A673 (cell line): ENCODE measurements at regions not wholly inside any gene's neighbourhood (a gene's known extent, or its start where the extent isn't known, plus 50 kb on each side); places are given as distances from the start of the nearest gene placed in this dataset.

Source experiments
- BruUV-seq: library from RNA; stranded (reverse); fragments of 400-500 nt; replicated peaks from 2 replicates; lab custom pipeline; 2021; lab: Mats Ljungman, UMichigan
- CTCF ChIA-PET: fragments of 300-600 bp; sonication (Branson Sonifier 250); formaldehyde crosslinking; loops from one replicate; lab custom pipeline; 2022; ENCODE audit warnings: antibody characterized with exemption; lab: Charles Lee
- POLR2A ChIA-PET: fragments of 300-600 bp; sonication (Branson Sonifier 250); formaldehyde crosslinking; loops from one replicate; lab custom pipeline; 2022; ENCODE audit warnings: antibody characterized with exemption; ENCODE audit not compliant: low non-redundant PET; lab: Charles Lee
- DNase-seq: peaks from one replicate; pipeline ENCODE4 v3.0.0-alpha.2; 2015; ENCODE audit warnings: low spot score
- H3K27ac ChIP-seq: fragments of 200-600 bp; sonication (generic); 2 replicates; pipeline ENCODE4 v1.5.1; 2016; ENCODE audit warnings: mixed run types, low read depth, mild to moderate bottlenecking, mixed read lengths, antibody characterized with exemption, low read length; ENCODE audit not compliant: poor library complexity, severe bottlenecking
- H3K27me3 ChIP-seq: fragments of 200-600 bp; sonication (generic); replicated peaks from 2 replicates; pipeline ENCODE4 v1.6.1; 2017; ENCODE audit warnings: mixed run types, low read depth, mild to moderate bottlenecking, mixed read lengths, antibody characterized with exemption, low read length; ENCODE audit not compliant: insufficient read depth, poor library complexity
- H3K36me3 ChIP-seq: fragments of 200-600 bp; sonication (generic); 2 replicates; pipeline ENCODE4 v1.6.1; 2016; ENCODE audit warnings: mixed run types, mild to moderate bottlenecking, mixed read lengths, antibody characterized with exemption, low read length; ENCODE audit not compliant: insufficient read depth, poor library complexity, severe bottlenecking
- H3K4me1 ChIP-seq: fragments of 200-600 bp; sonication (generic); 2 replicates; pipeline ENCODE4 v1.6.1; 2017; ENCODE audit warnings: mixed run types, mild to moderate bottlenecking, mixed read lengths, antibody characterized with exemption, low read length; ENCODE audit not compliant: insufficient read depth, poor library complexity, severe bottlenecking
- H3K4me3 ChIP-seq: fragments of 200-600 bp; sonication (generic); 2 replicates; pipeline ENCODE4 v1.5.1; 2016; ENCODE audit warnings: low read depth, mixed run types, mild to moderate bottlenecking, mixed read lengths, low read length; ENCODE audit not compliant: poor library complexity, severe bottlenecking
- H3K9me3 ChIP-seq: fragments of 200-600 bp; sonication (generic); 2 replicates; pipeline ENCODE4 v1.6.1; 2016; ENCODE audit warnings: mixed run types, low read depth, mild to moderate bottlenecking, mixed read lengths, antibody characterized with exemption, low read length; ENCODE audit not compliant: poor library complexity, severe bottlenecking
- EZH2 ChIP-seq: fragments of 200-600 bp; sonication (generic); IDR thresholded peaks from 2 replicates; pipeline ENCODE4 v1.6.1; 2017; ENCODE audit warnings: borderline replicate concordance, low read depth, mild to moderate bottlenecking, mixed read lengths, antibody characterized with exemption, low read length; ENCODE audit not compliant: poor library complexity, severe bottlenecking
- intact Hi-C: fragments of 100-400 bp; cut with micrococcal nuclease; formaldehyde crosslinking; loops from one replicate; pipeline ENCODE4 v1.10.0; 2022; ENCODE audit not compliant: unreplicated experiment
- TF ChIP-seq, protein P1 (sequence below): fragments of 300-800, 200-600 bp; sonication (generic); conservative IDR thresholded peaks from 2 replicates; pipeline ENCODE4 v1.5.1; 2017; ENCODE audit warnings: low read depth, mild to moderate bottlenecking, antibody characterized with exemption, low read length, moderate library complexity, mixed read lengths

- peaks cover 59% of the 10 kb centered on the region for H3K9me3 ChIP-seq
Observed at GRCh38 chr15:27690290-27690689, 408.8 kb downstream of the OCA2 start.

DNA sequence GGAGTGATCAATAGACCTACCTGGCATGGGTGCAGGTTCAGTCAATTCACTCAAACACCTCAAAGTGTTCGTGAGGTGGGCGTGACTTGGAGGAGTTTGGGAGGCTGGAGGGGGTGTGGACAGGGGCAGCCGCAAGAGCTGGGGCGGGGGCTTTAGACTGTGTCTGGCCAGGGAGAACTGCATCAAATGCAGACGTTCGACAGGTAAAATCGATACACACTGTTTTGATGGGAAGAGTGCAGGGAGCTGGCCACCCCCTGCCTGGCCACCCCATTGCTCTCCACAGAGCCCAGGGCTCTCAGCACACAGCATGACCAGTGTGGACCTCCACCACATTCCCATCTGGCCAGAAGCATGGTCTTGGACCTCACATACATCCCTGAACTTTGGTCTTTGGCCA, 412.1 kb downstream of the OCA2 start:
- no peaks in the 10 kb centered on the region for H3K36me3 ChIP-seq
- TF ChIP-seq, protein P1, sequence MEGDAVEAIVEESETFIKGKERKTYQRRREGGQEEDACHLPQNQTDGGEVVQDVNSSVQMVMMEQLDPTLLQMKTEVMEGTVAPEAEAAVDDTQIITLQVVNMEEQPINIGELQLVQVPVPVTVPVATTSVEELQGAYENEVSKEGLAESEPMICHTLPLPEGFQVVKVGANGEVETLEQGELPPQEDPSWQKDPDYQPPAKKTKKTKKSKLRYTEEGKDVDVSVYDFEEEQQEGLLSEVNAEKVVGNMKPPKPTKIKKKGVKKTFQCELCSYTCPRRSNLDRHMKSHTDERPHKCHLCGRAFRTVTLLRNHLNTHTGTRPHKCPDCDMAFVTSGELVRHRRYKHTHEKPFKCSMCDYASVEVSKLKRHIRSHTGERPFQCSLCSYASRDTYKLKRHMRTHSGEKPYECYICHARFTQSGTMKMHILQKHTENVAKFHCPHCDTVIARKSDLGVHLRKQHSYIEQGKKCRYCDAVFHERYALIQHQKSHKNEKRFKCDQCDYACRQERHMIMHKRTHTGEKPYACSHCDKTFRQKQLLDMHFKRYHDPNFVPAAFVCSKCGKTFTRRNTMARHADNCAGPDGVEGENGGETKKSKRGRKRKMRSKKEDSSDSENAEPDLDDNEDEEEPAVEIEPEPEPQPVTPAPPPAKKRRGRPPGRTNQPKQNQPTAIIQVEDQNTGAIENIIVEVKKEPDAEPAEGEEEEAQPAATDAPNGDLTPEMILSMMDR: no peak
- H3K4me3 ChIP-seq: no peak overlapping the region
- no peaks in the 10 kb centered on the region for H3K27me3 ChIP-seq
- CTCF ChIA-PET: no interaction called here
- DNase-seq: no peak
- no peak overlapping the region for H3K27ac ChIP-seq
- no peaks in the 10 kb centered on the region for H3K4me1 ChIP-seq
- H3K9me3 ChIP-seq: peaks cover 56% of the 10 kb centered on the region
- POLR2A ChIA-PET: no interaction called here
- BruUV-seq: no TSS peak
- intact Hi-C loops: no loop called here

More at GRCh38 chr15:27690290-27690689, 408.8 kb downstream of the OCA2 start:
- TF ChIP-seq, protein P1: no peak
- TF ChIP-seq EZH2: no peak
- no peak for DNase-seq
- ChIA-PET POLR2A (no interaction called here), CTCF (no interaction called here)
- Histone ChIP-seq H3K36me3 (no peaks in the 10 kb centered on the region), H3K4me1 (no peaks in the 10 kb centered on the region), H3K4me3 (no peak overlapping the region), H3K27me3 (no peaks in the 10 kb centered on the region), H3K27ac (no peak overlapping the region)
- no TSS peak for BruUV-seq
- intact Hi-C loops: no loop called here

DNA sequence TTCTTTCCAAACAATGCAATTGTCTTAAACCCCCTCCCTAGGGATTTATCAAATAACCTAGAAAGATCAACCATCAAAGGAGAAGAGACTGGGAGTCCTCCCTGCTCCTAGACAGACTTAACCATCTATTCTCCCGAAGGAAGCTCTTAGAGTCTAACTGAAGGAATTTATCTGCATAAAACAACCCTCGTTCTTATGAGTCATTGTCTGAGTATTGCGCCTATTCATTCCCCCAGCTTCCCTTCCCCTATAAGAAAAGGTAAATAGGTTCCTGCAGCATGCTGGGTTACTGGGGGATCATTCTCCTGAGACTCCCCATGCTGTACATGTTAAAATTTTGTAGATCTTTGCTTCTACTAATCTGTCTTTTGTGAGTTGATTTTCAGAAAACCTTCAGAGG, 412.7 kb downstream of the OCA2 start:
- ChIA-PET CTCF (no interaction called here), POLR2A (no interaction called here)
- no peak overlapping the region for H3K4me3 ChIP-seq
- H3K27me3 ChIP-seq: no peaks in the 10 kb centered on the region
- no peak overlapping the region for H3K27ac ChIP-seq
- BruUV-seq: no TSS peak
- no peak for TF ChIP-seq EZH2
- TF ChIP-seq, protein P1: no peak
- no peaks in the 10 kb centered on the region for H3K4me1 ChIP-seq
- intact Hi-C loops: no loop called here
- no peaks in the 10 kb centered on the region for H3K36me3 ChIP-seq
- peaks cover 59% of the 10 kb centered on the region for H3K9me3 ChIP-seq
- no peak for DNase-seq
